ENCODE measurements at regions not wholly inside any gene's neighbourhood (a gene's known extent, or its start where the extent isn't known, plus 50 kb on each side); places are given as distances from the start of the nearest gene placed in this dataset.

- no peak for DNase-seq (ENCODE audit: low spot score)
Measured at GRCh38 chr5:90193185-90193822, 216.3 kb downstream of the CETN3 start.

- no peak for DNase-seq (ENCODE audit: low spot score)
Measured at GRCh38 chr5:90191352-90192045, 218.1 kb downstream of the CETN3 start.

GRCh38 chr5:90185897-90186468 lies 223.6 kb downstream of the CETN3 start:
- no peak for DNase-seq (ENCODE audit: low spot score)

- DNase-seq (ENCODE audit: low spot score), result no peak
Measured at GRCh38 chr5:90184764-90185163, 224.8 kb downstream of the CETN3 start.

- no peak for DNase-seq (ENCODE audit: low spot score)
Measured at GRCh38 chr5:90182726-90183125, 226.8 kb downstream of the CETN3 start.

- no peak for DNase-seq (ENCODE audit: low spot score)
Measured at GRCh38 chr5:90174236-90174635, 235.3 kb downstream of the CETN3 start.

GRCh38 chr5:90173299-90174030 lies 236.1 kb downstream of the CETN3 start:
- no peak for DNase-seq (ENCODE audit: low spot score)

GRCh38 chr5:90171466-90171865 lies 238.1 kb downstream of the CETN3 start:
- no peak for DNase-seq (ENCODE audit: low spot score)

- no peak for DNase-seq (ENCODE audit: low spot score)
Measured at GRCh38 chr5:90170261-90170660, 239.3 kb downstream of the CETN3 start.

GRCh38 chr5:90169078-90169477 lies 240.5 kb downstream of the CETN3 start:
- no peak for DNase-seq (ENCODE audit: low spot score)

GRCh38 chr5:90168399-90168798 lies 241.2 kb downstream of the CETN3 start:
- no peak for DNase-seq (ENCODE audit: low spot score)

GRCh38 chr5:90166816-90167215 lies 242.7 kb downstream of the CETN3 start:
- DNase-seq (ENCODE audit: low spot score), result no peak

GRCh38 chr5:90162324-90162723 lies 247.2 kb downstream of the CETN3 start:
- no peak for DNase-seq (ENCODE audit: low spot score)

- no peak for DNase-seq (ENCODE audit: low spot score)
Measured at GRCh38 chr5:90161414-90161813, 248.1 kb downstream of the CETN3 start.

GRCh38 chr5:90158131-90158530 lies 251.4 kb downstream of the CETN3 start:
- no peak for DNase-seq (ENCODE audit: low spot score)

GRCh38 chr5:90153031-90153430 lies 256.5 kb downstream of the CETN3 start:
- no peak for DNase-seq (ENCODE audit: low spot score)

- DNase-seq (ENCODE audit: low spot score), result no peak
Measured at GRCh38 chr5:90144625-90145327, 264.8 kb downstream of the CETN3 start.

- DNase-seq (ENCODE audit: low spot score), result no peak
Measured at GRCh38 chr5:90142541-90142940, 267.0 kb downstream of the CETN3 start.

GRCh38 chr5:90141984-90142383 lies 267.6 kb downstream of the CETN3 start:
- DNase-seq (ENCODE audit: low spot score), result no peak

GRCh38 chr5:90136952-90137528 lies 272.5 kb downstream of the CETN3 start:
- DNase-seq (ENCODE audit: low spot score), result no peak

- no peak for DNase-seq (ENCODE audit: low spot score)
Measured at GRCh38 chr5:90135779-90136378, 273.7 kb downstream of the CETN3 start.
